NB4 (cell line): ENCODE measurements at regions not wholly inside any gene's neighbourhood (a gene's known extent, or its start where the extent isn't known, plus 50 kb on each side); places are given as distances from the start of the nearest gene placed in this dataset.

Experiments used
- CTCF ChIP-seq: IDR thresholded peaks from one replicate; pipeline ENCODE4 v1.5.1; 2012; ENCODE audit warnings: low read depth, low read length
- MAX ChIP-seq: IDR thresholded peaks from 2 replicates; pipeline ENCODE4 v1.6.1; 2011; ENCODE audit warnings: low read depth, low read length
- POLR2A ChIP-seq: IDR thresholded peaks from 2 replicates; pipeline ENCODE4 v1.6.1; 2011; ENCODE audit warnings: mild to moderate bottlenecking; ENCODE audit not compliant: insufficient read length; ENCODE audit errors: extremely low read depth

- no peak for TF ChIP-seq CTCF
- no peak for TF ChIP-seq MAX
- no peak for TF ChIP-seq POLR2A
Measured at GRCh38 chr6:144896871-144897270, 611.7 kb downstream of the UTRN start.
